Epithelial cell of esophagus (primary cell): ENCODE measurements at regions not wholly inside any gene's neighbourhood (a gene's known extent, or its start where the extent isn't known, plus 50 kb on each side); places are given as distances from the start of the nearest gene placed in this dataset.

Experiments used
- DNase-seq: peaks from one replicate; pipeline ENCODE4 v3.0.0; 2010; ENCODE audit warnings: low read depth
- H3K4me3 ChIP-seq: 2 replicates; pipeline ENCODE4 v1.5.1; 2011; ENCODE audit warnings: mild to moderate bottlenecking, low read length, control low read depth
- CTCF ChIP-seq: IDR thresholded peaks from 2 replicates; pipeline ENCODE4 v1.5.1; 2011; ENCODE audit warnings: low read depth, mild to moderate bottlenecking, low read length, control low read depth, inconsistent platforms; ENCODE audit not compliant: insufficient read depth; ENCODE audit errors: missing control alignments

DNA sequence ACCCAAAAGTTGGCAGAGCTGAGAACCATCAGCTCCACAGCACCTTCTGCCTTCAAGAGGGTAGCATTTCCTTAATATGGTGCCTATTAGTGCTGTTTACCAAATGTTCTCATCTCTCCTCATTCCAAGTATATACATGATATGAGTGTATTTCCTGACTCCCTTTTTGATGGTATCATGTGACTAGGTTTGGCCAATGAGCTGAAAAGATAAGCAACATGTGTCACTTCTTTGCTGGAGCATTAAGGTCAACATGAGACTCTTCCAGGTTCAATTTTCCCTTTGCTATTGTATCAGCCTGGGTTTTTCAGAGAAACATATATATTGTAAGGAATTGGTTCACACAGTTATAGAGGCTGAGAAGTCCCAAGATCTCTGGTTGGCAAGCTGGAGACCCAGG lies 310.9 kb downstream of the HRH4 start:
- H3K4me3 ChIP-seq = no peak overlapping the region
- no peak for DNase-seq
- TF ChIP-seq CTCF = no peak

- no peak for TF ChIP-seq CTCF
- H3K4me3 ChIP-seq = no peak overlapping the region
- DNase-seq = no peak
Observed at GRCh38 chr18:24773101-24773500, 312.7 kb downstream of the HRH4 start.

GRCh38 chr18:24776019-24776418 lies 315.6 kb downstream of the HRH4 start:
- TF ChIP-seq CTCF = no peak
- no peak overlapping the region for H3K4me3 ChIP-seq
- DNase-seq = no peak

DNA sequence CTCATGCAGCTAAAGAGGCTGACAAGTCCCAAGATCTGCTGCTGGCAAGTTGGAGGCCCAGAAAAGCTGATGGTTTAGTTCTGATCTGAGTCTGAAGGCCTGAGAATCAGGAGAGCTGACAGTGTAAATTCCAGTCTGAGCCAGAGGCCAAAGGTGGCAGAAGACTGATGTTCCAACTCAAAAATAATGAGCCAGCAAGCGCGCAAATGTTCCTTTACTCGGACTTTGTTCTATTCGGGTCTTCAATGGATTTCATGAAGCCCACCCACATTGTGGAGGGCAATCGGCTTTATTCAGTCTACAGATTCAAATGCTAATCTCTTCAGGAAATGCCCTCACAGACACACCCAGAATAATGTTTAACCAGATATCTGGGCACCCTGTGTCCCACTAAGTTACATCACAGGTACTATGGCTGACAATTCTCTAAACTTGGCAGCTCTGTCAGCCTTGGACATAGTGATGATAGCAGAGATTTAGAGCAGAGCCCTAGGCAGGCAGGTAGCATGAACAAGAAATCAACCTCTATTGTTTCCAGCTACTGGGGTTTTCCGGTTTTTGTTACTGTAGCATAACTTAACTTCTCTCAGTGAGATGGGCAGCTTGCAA lies 318.5 kb downstream of the HRH4 start:
- no peak overlapping the region for H3K4me3 ChIP-seq
- no peak for TF ChIP-seq CTCF
- no peak for DNase-seq

GRCh38 chr18:24782566-24782965 lies 322.1 kb downstream of the HRH4 start:
- H3K4me3 ChIP-seq = no peak overlapping the region
- no peak for DNase-seq
- TF ChIP-seq CTCF = no peak

GRCh38 chr18:24785019-24785418 lies 324.6 kb downstream of the HRH4 start:
- no peak for TF ChIP-seq CTCF
- no peak overlapping the region for H3K4me3 ChIP-seq
- DNase-seq = no peak

DNA sequence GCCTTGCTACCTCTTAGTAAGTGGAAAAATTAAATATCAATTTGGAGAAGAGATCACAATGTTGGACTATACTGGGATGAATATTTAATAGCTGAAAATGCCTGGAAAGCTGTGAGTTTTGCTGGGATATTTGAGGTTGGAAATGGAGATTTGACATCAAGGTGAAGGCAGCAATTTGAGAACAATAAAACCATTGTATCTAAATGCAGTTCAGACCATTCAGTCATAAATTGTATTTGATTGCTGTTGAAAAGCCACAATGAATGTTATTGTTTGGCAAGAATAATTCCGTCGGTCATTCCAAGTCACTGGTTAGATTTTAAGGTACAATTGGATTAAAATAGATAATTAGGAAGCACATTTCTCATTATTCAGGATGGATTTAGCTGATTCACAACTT lies 325.6 kb downstream of the HRH4 start:
- DNase-seq = no peak
- no peak for TF ChIP-seq CTCF
- H3K4me3 ChIP-seq = no peak overlapping the region
